Karpas-422 (cell line): ENCODE measurements at regions not wholly inside any gene's neighbourhood (a gene's known extent, or its start where the extent isn't known, plus 50 kb on each side); places are given as distances from the start of the nearest gene placed in this dataset.

Experiments used
- DNase-seq: peaks from one replicate; pipeline ENCODE4 v3.0.0-alpha.2; 2015
- H2AFZ ChIP-seq: fragments of 200-600 bp; sonication (generic); 2 replicates; pipeline ENCODE4 v1.6.1; 2014; ENCODE audit warnings: antibody characterized with exemption, low read length, mixed read lengths
- H3K27ac ChIP-seq: fragments of 200-600 bp; sonication (generic); 2 replicates; pipeline ENCODE4 v1.5.1; 2014; ENCODE audit warnings: mild to moderate bottlenecking, low read length, moderate library complexity
- H3K27me3 ChIP-seq: fragments of 200-600 bp; sonication (generic); 2 replicates; pipeline ENCODE4 v1.6.1; 2014; ENCODE audit warnings: low read length, mixed read lengths
- H3K36me3 ChIP-seq: fragments of 200-600 bp; sonication (generic); 2 replicates; pipeline ENCODE4 v1.6.1; 2014; ENCODE audit warnings: low read length, mixed read lengths; ENCODE audit not compliant: insufficient read depth
- H3K4me1 ChIP-seq: fragments of 200-600 bp; sonication (generic); 2 replicates; pipeline ENCODE4 v1.6.1; 2014; ENCODE audit warnings: mild to moderate bottlenecking, low read length, mixed read lengths
- H3K4me2 ChIP-seq: fragments of 200-600 bp; sonication (generic); 2 replicates; pipeline ENCODE4 v1.6.1; 2014; ENCODE audit warnings: low read length, low read depth, mild to moderate bottlenecking; ENCODE audit not compliant: poor library complexity, severe bottlenecking
- H3K4me3 ChIP-seq: fragments of 200-600 bp; sonication (generic); 2 replicates; pipeline ENCODE4 v1.5.1; 2014; ENCODE audit warnings: mild to moderate bottlenecking, antibody characterized with exemption, low read length, mixed read lengths
- H3K79me2 ChIP-seq: fragments of 200-600 bp; sonication (generic); 2 replicates; pipeline ENCODE4 v1.6.1; 2014; ENCODE audit warnings: mild to moderate bottlenecking, low read length, mixed read lengths
- H3K9ac ChIP-seq: fragments of 200-600 bp; sonication (generic); 2 replicates; pipeline ENCODE4 v1.6.0; 2014; ENCODE audit warnings: low read length
- H3K9me2 ChIP-seq: fragments of 200-600 bp; sonication (generic), shearing (Covaris generic); replicated peaks from 2 replicates; pipeline ENCODE4 v1.6.0; 2014; ENCODE audit warnings: mild to moderate bottlenecking, low read length, moderate library complexity; ENCODE audit not compliant: insufficient read depth
- H3K9me3 ChIP-seq: fragments of 300-700, 200-600 bp; sonication (generic); 2 replicates; pipeline ENCODE4 v1.6.1; 2014; ENCODE audit warnings: low read length, mixed read lengths
- H4K20me1 ChIP-seq: fragments of 200-600 bp; sonication (generic); 2 replicates; pipeline ENCODE4 v1.6.1; 2014; ENCODE audit warnings: mild to moderate bottlenecking, antibody characterized with exemption, low read length, low read depth; ENCODE audit not compliant: insufficient read depth

GRCh38 chr5:3833566-3833965, 237.9 kb downstream of the IRX1 start:
- Histone ChIP-seq H3K79me2 (no peaks in the 10 kb centered on the region), H3K27me3 (no peaks in the 10 kb centered on the region), H3K9me3 (peaks cover 34% of the 10 kb centered on the region), H3K9me2 (no peaks in the 10 kb centered on the region), H3K9ac (no peak overlapping the region), H3K4me3 (no peak overlapping the region), H4K20me1 (no peaks in the 10 kb centered on the region), H2AFZ (no peak overlapping the region), H3K27ac (no peak overlapping the region), H3K4me1 (no peaks in the 10 kb centered on the region), H3K36me3 (no peaks in the 10 kb centered on the region), H3K4me2 (no peak overlapping the region)
- no peak for DNase-seq

GRCh38 chr5:3835811-3836210, 240.2 kb downstream of the IRX1 start:
- Histone ChIP-seq H3K27me3 (no peaks in the 10 kb centered on the region), H3K4me1 (no peaks in the 10 kb centered on the region), H3K4me2 (no peak overlapping the region), H3K9me3 (peaks cover 28% of the 10 kb centered on the region), H4K20me1 (no peaks in the 10 kb centered on the region), H2AFZ (no peak overlapping the region), H3K9me2 (no peaks in the 10 kb centered on the region), H3K4me3 (no peak overlapping the region), H3K79me2 (no peaks in the 10 kb centered on the region), H3K27ac (no peak overlapping the region), H3K9ac (no peak overlapping the region), H3K36me3 (no peaks in the 10 kb centered on the region)
- DNase-seq = no peak

DNA sequence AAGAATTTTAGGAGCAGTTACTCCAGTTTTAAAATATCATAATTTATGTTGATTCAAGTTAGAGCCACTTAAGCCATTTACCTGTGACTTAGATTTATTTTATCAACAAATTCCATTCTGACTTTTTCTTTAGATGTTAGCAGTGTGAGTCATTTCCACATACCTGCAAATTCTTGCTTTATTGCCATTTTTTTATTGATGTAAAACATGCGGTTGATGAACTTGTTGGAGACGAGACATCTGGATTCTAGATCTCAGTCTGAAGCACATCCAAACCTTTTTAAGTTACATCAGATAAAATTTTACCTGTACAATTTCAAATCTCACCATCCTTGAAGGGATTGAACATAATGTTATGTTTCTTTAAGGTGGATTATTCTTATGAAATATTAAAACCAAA, 240.9 kb downstream of the IRX1 start:
- H3K9ac ChIP-seq = no peak overlapping the region
- H3K9me3 ChIP-seq = peaks cover 28% of the 10 kb centered on the region
- H3K79me2 ChIP-seq = no peaks in the 10 kb centered on the region
- no peaks in the 10 kb centered on the region for H3K4me1 ChIP-seq
- no peaks in the 10 kb centered on the region for H3K9me2 ChIP-seq
- no peak overlapping the region for H2AFZ ChIP-seq
- H4K20me1 ChIP-seq = no peaks in the 10 kb centered on the region
- H3K36me3 ChIP-seq = no peaks in the 10 kb centered on the region
- no peak overlapping the region for H3K4me3 ChIP-seq
- H3K4me2 ChIP-seq = no peak overlapping the region
- no peaks in the 10 kb centered on the region for H3K27me3 ChIP-seq
- no peak for DNase-seq
- no peak overlapping the region for H3K27ac ChIP-seq

DNA sequence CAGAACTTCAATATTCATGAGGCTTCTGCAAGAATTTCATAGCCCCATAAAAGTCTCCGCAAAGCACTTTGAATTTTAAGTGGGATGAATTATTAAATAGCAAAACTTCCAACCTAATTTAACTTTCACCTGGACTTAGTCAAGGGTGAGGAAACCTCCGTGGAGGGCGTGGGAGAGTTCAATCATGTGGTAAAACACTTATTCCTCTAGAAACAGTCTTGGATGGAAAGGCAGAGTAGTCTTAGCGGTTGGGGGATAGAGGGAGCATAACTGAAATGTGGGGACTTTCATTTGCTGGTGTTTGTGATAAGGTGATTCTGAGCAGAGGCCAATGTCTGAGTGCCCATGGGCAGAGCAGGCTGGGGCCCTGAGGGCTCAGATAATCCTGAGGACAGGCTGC, 241.9 kb downstream of the IRX1 start:
- H3K9ac ChIP-seq = no peak overlapping the region
- no peaks in the 10 kb centered on the region for H3K79me2 ChIP-seq

DNA sequence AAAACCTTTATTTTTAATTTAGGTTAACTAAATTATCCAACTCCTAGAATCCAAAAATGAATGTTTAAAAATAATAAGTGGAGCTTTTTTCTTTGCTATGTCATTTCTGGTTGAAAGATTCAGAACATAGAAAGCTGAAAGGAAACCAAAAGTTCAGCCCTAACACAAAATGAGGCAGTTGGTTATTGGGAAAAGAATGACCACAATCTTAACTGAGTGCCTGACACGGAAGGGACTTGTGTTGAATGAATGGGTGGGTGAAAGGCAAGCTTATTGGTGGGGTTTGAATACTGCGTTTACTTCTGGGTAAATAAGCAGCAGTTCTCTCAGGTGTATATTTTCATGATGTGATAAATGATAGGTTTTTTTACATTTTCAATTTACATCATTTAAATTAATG, 243.5 kb downstream of the IRX1 start:
- Histone ChIP-seq H3K9me3 (peaks cover 26% of the 10 kb centered on the region), H3K27me3 (no peaks in the 10 kb centered on the region), H2AFZ (no peak overlapping the region), H3K79me2 (no peaks in the 10 kb centered on the region), H3K4me3 (no peak overlapping the region), H3K27ac (no peak overlapping the region), H3K36me3 (no peaks in the 10 kb centered on the region), H3K9me2 (no peaks in the 10 kb centered on the region), H3K4me1 (no peaks in the 10 kb centered on the region), H3K4me2 (no peak overlapping the region), H4K20me1 (no peaks in the 10 kb centered on the region), H3K9ac (no peak overlapping the region)
- DNase-seq = no peak

More for the DNA sequence above, 241.9 kb downstream of the IRX1 start:
- no peaks in the 10 kb centered on the region for H3K27me3 ChIP-seq
- no peak overlapping the region for H3K4me3 ChIP-seq
- no peak for DNase-seq
- no peak overlapping the region for H2AFZ ChIP-seq
- H3K36me3 ChIP-seq = no peaks in the 10 kb centered on the region
- no peak overlapping the region for H3K27ac ChIP-seq
- peaks cover 27% of the 10 kb centered on the region for H3K9me3 ChIP-seq
- H3K4me2 ChIP-seq = no peak overlapping the region
- no peaks in the 10 kb centered on the region for H4K20me1 ChIP-seq
- H3K4me1 ChIP-seq = no peaks in the 10 kb centered on the region
- no peaks in the 10 kb centered on the region for H3K9me2 ChIP-seq

GRCh38 chr5:3842591-3842990, 247.0 kb downstream of the IRX1 start:
- Histone ChIP-seq H3K27me3 (no peaks in the 10 kb centered on the region), H3K4me1 (no peaks in the 10 kb centered on the region), H3K9me2 (no peaks in the 10 kb centered on the region), H4K20me1 (no peaks in the 10 kb centered on the region), H3K4me2 (no peak overlapping the region), H3K79me2 (no peaks in the 10 kb centered on the region), H3K9me3 (peaks cover 23% of the 10 kb centered on the region), H3K4me3 (no peak overlapping the region), H2AFZ (no peak overlapping the region), H3K9ac (no peak overlapping the region), H3K27ac (no peak overlapping the region), H3K36me3 (no peaks in the 10 kb centered on the region)
- no peak for DNase-seq

DNA sequence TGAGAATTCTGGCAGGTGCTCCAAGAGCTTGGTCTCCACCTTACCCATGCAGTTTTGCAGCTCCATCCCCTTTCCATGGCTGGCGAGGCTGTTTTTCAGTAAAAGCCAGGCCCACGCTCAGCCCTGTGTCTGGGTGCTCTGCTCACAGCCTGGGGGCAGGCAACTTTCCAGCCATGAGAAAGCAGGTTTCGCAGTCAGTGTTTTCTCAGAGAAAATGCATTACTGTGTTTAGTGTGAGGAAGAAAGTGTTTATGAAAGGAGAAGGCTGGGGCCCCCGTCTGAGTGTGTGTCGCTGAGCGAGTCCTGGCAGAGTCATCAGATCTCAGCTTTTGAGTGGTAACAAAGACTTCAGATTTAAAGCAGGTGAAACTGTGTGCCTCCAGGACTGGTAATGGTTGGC, 248.1 kb downstream of the IRX1 start:
- Histone ChIP-seq H3K4me1 (no peaks in the 10 kb centered on the region), H4K20me1 (no peaks in the 10 kb centered on the region), H3K4me2 (no peak overlapping the region), H3K27ac (no peak overlapping the region), H3K9me3 (peaks cover 21% of the 10 kb centered on the region), H3K36me3 (no peaks in the 10 kb centered on the region), H2AFZ (no peak overlapping the region), H3K79me2 (no peaks in the 10 kb centered on the region), H3K9me2 (no peaks in the 10 kb centered on the region), H3K4me3 (no peak overlapping the region), H3K27me3 (no peaks in the 10 kb centered on the region), H3K9ac (no peak overlapping the region)
- DNase-seq = no peak

GRCh38 chr5:3844266-3844665, 248.6 kb downstream of the IRX1 start:
- Histone ChIP-seq H3K27ac (no peak overlapping the region), H3K4me3 (no peak overlapping the region), H3K4me2 (no peak overlapping the region), H3K36me3 (no peaks in the 10 kb centered on the region), H3K9me3 (peaks cover 21% of the 10 kb centered on the region), H3K9me2 (no peaks in the 10 kb centered on the region), H2AFZ (no peak overlapping the region), H3K79me2 (no peaks in the 10 kb centered on the region), H4K20me1 (no peaks in the 10 kb centered on the region), H3K9ac (no peak overlapping the region), H3K27me3 (no peaks in the 10 kb centered on the region), H3K4me1 (no peaks in the 10 kb centered on the region)
- no peak for DNase-seq

DNA sequence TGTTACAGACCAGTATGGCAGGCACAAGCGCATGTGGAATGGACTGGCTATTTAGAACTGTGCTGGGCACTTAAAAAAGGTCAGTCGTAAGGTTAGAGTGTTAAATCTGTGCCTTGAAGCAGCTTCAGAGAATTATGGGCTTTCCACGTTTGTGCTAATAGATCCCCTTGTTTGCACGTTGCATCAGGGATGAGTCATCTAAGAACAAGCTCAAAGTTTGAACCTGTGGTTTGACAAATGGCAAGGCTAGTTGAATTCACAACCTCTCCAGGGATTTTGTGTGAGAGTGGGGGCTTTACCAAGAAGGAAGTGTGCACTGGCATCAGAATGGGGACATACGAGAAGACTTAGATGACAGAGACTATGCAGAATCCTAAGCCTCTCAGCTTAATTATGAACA, 249.6 kb downstream of the IRX1 start:
- no peak overlapping the region for H3K4me2 ChIP-seq
- no peak overlapping the region for H3K4me3 ChIP-seq
- no peak overlapping the region for H3K27ac ChIP-seq
- no peaks in the 10 kb centered on the region for H3K36me3 ChIP-seq
- H2AFZ ChIP-seq = no peak overlapping the region
- no peak for DNase-seq
- peaks cover 23% of the 10 kb centered on the region for H3K9me3 ChIP-seq
- no peaks in the 10 kb centered on the region for H3K9me2 ChIP-seq
- no peaks in the 10 kb centered on the region for H3K79me2 ChIP-seq
- no peaks in the 10 kb centered on the region for H3K4me1 ChIP-seq
- no peaks in the 10 kb centered on the region for H4K20me1 ChIP-seq
- H3K27me3 ChIP-seq = no peaks in the 10 kb centered on the region
- H3K9ac ChIP-seq = no peak overlapping the region
